Medulla oblongata (tissue), 1 donor: ENCODE measurements at regions not wholly inside any gene's neighbourhood (a gene's known extent, or its start where the extent isn't known, plus 50 kb on each side); places are given as distances from the start of the nearest gene placed in this dataset.

ENCODE experiments used
- DNase-seq: peaks from one replicate; pipeline ENCODE4 v3.0.0-alpha.2; 2015; ENCODE audit errors: extremely low spot score

- DNase-seq: no peak
These were observed 186.1 kb upstream of the CAMK1G start for GRCh38 chr1:209397371-209397770.

GRCh38 chr1:209397910-209398309, 185.6 kb upstream of the CAMK1G start:
- no peak for DNase-seq

- DNase-seq: peak; percentile 63
These were observed 185.1 kb upstream of the CAMK1G start for GRCh38 chr1:209398313-209398991.

GRCh38 chr1:209399800-209400199, 183.7 kb upstream of the CAMK1G start:
- no peak for DNase-seq

- no peak for DNase-seq
These were observed 182.9 kb upstream of the CAMK1G start for GRCh38 chr1:209400351-209401220.

GRCh38 chr1:209402697-209403096, 180.8 kb upstream of the CAMK1G start:
- no peak for DNase-seq

GRCh38 chr1:209403921-209404320, 179.6 kb upstream of the CAMK1G start:
- no peak for DNase-seq

GRCh38 chr1:209404577-209404976, 178.9 kb upstream of the CAMK1G start:
- no peak for DNase-seq

- no peak for DNase-seq
These were observed 178.2 kb upstream of the CAMK1G start for GRCh38 chr1:209405183-209405814.

GRCh38 chr1:209406168-209406567, 177.3 kb upstream of the CAMK1G start:
- no peak for DNase-seq

- DNase-seq: no peak
These were observed 176.9 kb upstream of the CAMK1G start for GRCh38 chr1:209406595-209406994.

GRCh38 chr1:209409780-209410179, 173.7 kb upstream of the CAMK1G start:
- no peak for DNase-seq

GRCh38 chr1:209411491-209411929, 172.0 kb upstream of the CAMK1G start:
- peak; percentile 87 for DNase-seq

- DNase-seq: no peak
These were observed 171.5 kb upstream of the CAMK1G start for GRCh38 chr1:209412036-209412435.

- no peak for DNase-seq
These were observed 170.9 kb upstream of the CAMK1G start for GRCh38 chr1:209412566-209412965.

- DNase-seq: no peak
These were observed 170.5 kb upstream of the CAMK1G start for GRCh38 chr1:209413062-209413461.

GRCh38 chr1:209414803-209415329, 168.6 kb upstream of the CAMK1G start:
- DNase-seq: no peak

GRCh38 chr1:209416039-209416438, 167.5 kb upstream of the CAMK1G start:
- no peak for DNase-seq

- DNase-seq: no peak
These were observed 166.8 kb upstream of the CAMK1G start for GRCh38 chr1:209416716-209417115.

- DNase-seq: no peak
These were observed 165.8 kb upstream of the CAMK1G start for GRCh38 chr1:209417761-209418160.

- DNase-seq: no peak
These were observed 163.2 kb upstream of the CAMK1G start for GRCh38 chr1:209420276-209420675.

GRCh38 chr1:209421186-209421585, 162.3 kb upstream of the CAMK1G start:
- no peak for DNase-seq
